Motor neuron (in vitro differentiated cells): ENCODE measurements at regions not wholly inside any gene's neighbourhood (a gene's known extent, or its start where the extent isn't known, plus 50 kb on each side); places are given as distances from the start of the nearest gene placed in this dataset.
"Not testable (repeated sequence)": the region's sequence is repeated elsewhere in the genome, so short reads cannot be mapped to it uniquely, and the experiment has no call there.

Experiments
- ATAC-seq, 8 experiments: fragments of 200-7000 bp; cut with Tn5 transposase; replicated peaks in 6 of 8; 2 replicates each; pipeline ENCODE4 v1.8.0; 2021; ENCODE audit warnings: mild to moderate bottlenecking in 8 of 8, moderate library complexity in 8 of 8
- H3K27ac ChIP-seq, 2 donors: fragments of 250-450 bp; sonication (Bioruptor Pico); 2 replicates each; pipeline ENCODE4 v1.9.0; 2021; ENCODE audit warnings: antibody characterized with exemption in 2 of 2, mild to moderate bottlenecking in 2 of 2, moderate library complexity in 1 of 2
- H3K4me1 ChIP-seq, 2 donors: fragments of 250-450 bp; sonication (Bioruptor Pico); replicated peaks in 1 of 2; 2 replicates each; pipeline ENCODE4 v1.6.1; 2021; ENCODE audit warnings: antibody characterized with exemption in 2 of 2, mild to moderate bottlenecking in 2 of 2, moderate library complexity in 1 of 2
- H3K4me3 ChIP-seq, 5 donors: fragments of 250-450 bp; sonication (Bioruptor Pico); 2 replicates each; pipeline ENCODE4 v1.9.0; 2021; ENCODE audit warnings: antibody characterized with exemption in 5 of 5, mild to moderate bottlenecking in 5 of 5, moderate library complexity in 4 of 5
- WGBS, 10 experiments: fragments of 450-650 bp; shearing (Covaris generic); methylation state at CpG; one replicate each; pipeline ENCODE4 v1.0.0; 2022; 5-methylcytosine and 5-hydroxymethylcytosine counted together
- in situ Hi-C, 9 experiments: fragments of 400-800 bp; cut with MboI; loops; one replicate each; pipeline ENCODE4 v1.15.0; 2021; ENCODE audit warnings: low sequenced_read_pairs in 9 of 9, low pct_unique_long_range_greater_than_20kb in 2 of 9; ENCODE audit not compliant: unreplicated experiment in 9 of 9

- H3K4me1 ChIP-seq = no peaks in the 10 kb centered on the region
- H3K27ac ChIP-seq = no peak overlapping the region
- no peak overlapping the region for H3K4me3 ChIP-seq
- peak; percentile 74 to 95 (median 92) for ATAC-seq
- in situ Hi-C loops = loop anchor here in 3 of 9 experiments (10.0 to 25.0 kb wide), 3 partner anchors 88 to 113 kb away; no protein-coding TSS in a partner anchor
- WGBS, 10 experiments = 0 to 93% (median 20%) methylated on average over 1 to 16 of the region's 20 CpGs; no CpG with 5 or more reads in 2 of the 10 experiments
Measured at GRCh38 chr9:33623658-33624586, 99.9 kb downstream of the ANKRD18B start.

GRCh38 chr9:33628318-33628717, 104.3 kb downstream of the ANKRD18B start:
- WGBS, 10 experiments = 17% methylated on average over 1 of the region's 1 CpG; no CpG with 5 or more reads in 9 of the 10 experiments
- H3K4me3 ChIP-seq, H3K4me1 ChIP-seq, H3K27ac ChIP-seq, ATAC-seq: not testable (repeated sequence)
- in situ Hi-C loops = loop anchor here in 3 of 9 experiments (5.0 to 25.0 kb wide), 3 partner anchors 94 to 109 kb away; no protein-coding TSS in a partner anchor

- Histone ChIP-seq H3K4me1 (no peaks in the 10 kb centered on the region), H3K4me3 (no peak overlapping the region), H3K27ac (no peak overlapping the region)
- in situ Hi-C loops = loop anchor here in 3 of 9 experiments (5.0 to 25.0 kb wide), 3 partner anchors 93 to 108 kb away; no protein-coding TSS in a partner anchor
- no peak for ATAC-seq
- WGBS, 10 experiments = 0 to 77% (median 40%) methylated on average over 1 to 6 of the region's 6 CpGs; no CpG with 5 or more reads in 6 of the 10 experiments
Measured at GRCh38 chr9:33628865-33629410, 104.9 kb downstream of the ANKRD18B start.

GRCh38 chr9:33633636-33634035, 109.6 kb downstream of the ANKRD18B start:
- ATAC-seq = peak in 1 of 8 experiments; percentile 24
- no peak overlapping the region for H3K27ac ChIP-seq
- H3K4me3 ChIP-seq = no peak overlapping the region
- 0 to 80% (median 69%) methylated on average over 1 of the region's 2 CpGs; no CpG with 5 or more reads in 6 of the 10 experiments for WGBS, 10 experiments
- no peaks in the 10 kb centered on the region for H3K4me1 ChIP-seq
- in situ Hi-C loops = loop anchor here in 1 of 9 experiments (25.0 kb wide), 1 partner anchor 104 kb away; no protein-coding TSS in a partner anchor

- H3K4me1 ChIP-seq = no peaks in the 10 kb centered on the region
- ATAC-seq = no peak
- no peak overlapping the region for H3K4me3 ChIP-seq
- WGBS, 10 experiments = 16 to 100% (median 50%) methylated on average over 1 to 8 of the region's 8 CpGs; no CpG with 5 or more reads in 1 of the 10 experiments
- in situ Hi-C loops = loop anchor here in 1 of 9 experiments (25.0 kb wide), 1 partner anchor 99 kb away; no protein-coding TSS in a partner anchor
- H3K27ac ChIP-seq = no peak overlapping the region
Measured at GRCh38 chr9:33637881-33638280, 113.8 kb downstream of the ANKRD18B start.

GRCh38 chr9:33638391-33638915, 114.4 kb downstream of the ANKRD18B start:
- WGBS, 10 experiments = 10 to 93% (median 54%) methylated on average over 1 to 6 of the region's 6 CpGs; no CpG with 5 or more reads in 2 of the 10 experiments
- Histone ChIP-seq H3K27ac (no peak overlapping the region), H3K4me3 (no peak overlapping the region), H3K4me1 (no peaks in the 10 kb centered on the region)
- no peak for ATAC-seq
- in situ Hi-C loops = loop anchor here in 1 of 9 experiments (25.0 kb wide), 1 partner anchor 99 kb away; no protein-coding TSS in a partner anchor

- no peak overlapping the region for H3K4me3 ChIP-seq
- H3K27ac ChIP-seq = no peak overlapping the region
- H3K4me1 ChIP-seq = no peaks in the 10 kb centered on the region
- no peak for ATAC-seq
- in situ Hi-C loops = loop anchor here in 1 of 9 experiments (25.0 kb wide), 1 partner anchor 92 kb away; no protein-coding TSS in a partner anchor
Measured at GRCh38 chr9:33645706-33646105, 121.7 kb downstream of the ANKRD18B start.

- ATAC-seq = no peak
- no peaks in the 10 kb centered on the region for H3K4me1 ChIP-seq
- no peak overlapping the region for H3K27ac ChIP-seq
- H3K4me3 ChIP-seq = no peak overlapping the region
- in situ Hi-C loops = loop anchor here in 1 of 9 experiments (25.0 kb wide), 1 partner anchor 88 kb away; no protein-coding TSS in a partner anchor
Measured at GRCh38 chr9:33649463-33649862, 125.4 kb downstream of the ANKRD18B start.

GRCh38 chr9:33651125-33651524, 127.1 kb downstream of the ANKRD18B start:
- no peak overlapping the region for H3K4me3 ChIP-seq
- in situ Hi-C loops = no loop called here
- WGBS, 10 experiments = 0 to 90% (median 59%) methylated on average over 1 to 3 of the region's 3 CpGs; no CpG with 5 or more reads in 3 of the 10 experiments
- no peaks in the 10 kb centered on the region for H3K4me1 ChIP-seq
- ATAC-seq = no peak
- no peak overlapping the region for H3K27ac ChIP-seq

- Histone ChIP-seq H3K4me1 (no peaks in the 10 kb centered on the region), H3K27ac (no peak overlapping the region), H3K4me3 (no peak overlapping the region)
- no peak for ATAC-seq
- in situ Hi-C loops = no loop called here
- 0 to 100% (median 30%) methylated on average over 1 of the region's 1 CpG; no CpG with 5 or more reads in 7 of the 10 experiments for WGBS, 10 experiments
Measured at GRCh38 chr9:33659921-33660320, 135.4 kb upstream of the PRSS3 start.

- no peaks in the 10 kb centered on the region for H3K4me1 ChIP-seq
- no peak for ATAC-seq
- H3K27ac ChIP-seq = no peak overlapping the region
- H3K4me3 ChIP-seq = no peak overlapping the region
- WGBS, 10 experiments = 0 to 100% (median 56%) methylated on average over 1 to 3 of the region's 3 CpGs; no CpG with 5 or more reads in 1 of the 10 experiments
- in situ Hi-C loops = no loop called here
Measured at GRCh38 chr9:33660772-33661171, 134.6 kb upstream of the PRSS3 start.

- Histone ChIP-seq H3K4me1 (no peaks in the 10 kb centered on the region), H3K27ac (no peak overlapping the region), H3K4me3 (no peak overlapping the region)
- no peak for ATAC-seq
- 0 to 86% (median 66%) methylated on average over 2 to 3 of the region's 3 CpGs for WGBS, 10 experiments
- in situ Hi-C loops = no loop called here
Measured at GRCh38 chr9:33661176-33661575, 134.2 kb upstream of the PRSS3 start.

- Histone ChIP-seq H3K27ac (no peak overlapping the region), H3K4me1 (no peaks in the 10 kb centered on the region), H3K4me3 (no peak overlapping the region)
- no peak for ATAC-seq
- WGBS, 10 experiments = 0 to 67% (median 48%) methylated on average over 1 of the region's 1 CpG; no CpG with 5 or more reads in 2 of the 10 experiments
- in situ Hi-C loops = no loop called here
Measured at GRCh38 chr9:33662871-33663270, 132.5 kb upstream of the PRSS3 start.
